GM12873 (cell line): ENCODE measurements at regions not wholly inside any gene's neighbourhood (a gene's known extent, or its start where the extent isn't known, plus 50 kb on each side); places are given as distances from the start of the nearest gene placed in this dataset.

ENCODE experiments used
- TF ChIP-seq, protein P1 (sequence below): IDR thresholded peaks from 2 replicates; pipeline ENCODE4 v1.5.1; 2012; ENCODE audit warnings: low read depth, mild to moderate bottlenecking, moderate library complexity, low read length, control low read depth; ENCODE audit not compliant: insufficient read depth; ENCODE audit errors: missing control alignments

DNA sequence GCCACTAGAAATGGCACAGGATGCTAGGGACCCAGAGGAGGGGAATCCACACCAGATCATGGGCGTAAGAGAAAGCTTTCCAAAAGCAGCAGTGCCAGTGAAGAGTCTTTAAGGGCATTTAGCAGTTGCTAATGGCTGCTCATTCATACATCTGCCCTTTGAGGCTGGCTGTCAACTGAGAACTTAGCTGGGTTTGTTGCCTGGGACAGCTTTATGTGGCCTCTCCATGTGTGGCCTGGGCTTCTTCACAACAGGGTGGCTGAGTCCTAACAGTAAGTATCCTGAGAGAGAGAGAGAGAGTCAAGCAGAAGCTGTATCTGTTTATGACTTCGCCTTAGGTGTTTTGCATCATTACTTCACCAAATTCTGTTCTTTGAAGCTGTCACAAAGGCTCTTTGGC, 286.1 kb upstream of the KCNJ16 start:
- TF ChIP-seq, protein P1, sequence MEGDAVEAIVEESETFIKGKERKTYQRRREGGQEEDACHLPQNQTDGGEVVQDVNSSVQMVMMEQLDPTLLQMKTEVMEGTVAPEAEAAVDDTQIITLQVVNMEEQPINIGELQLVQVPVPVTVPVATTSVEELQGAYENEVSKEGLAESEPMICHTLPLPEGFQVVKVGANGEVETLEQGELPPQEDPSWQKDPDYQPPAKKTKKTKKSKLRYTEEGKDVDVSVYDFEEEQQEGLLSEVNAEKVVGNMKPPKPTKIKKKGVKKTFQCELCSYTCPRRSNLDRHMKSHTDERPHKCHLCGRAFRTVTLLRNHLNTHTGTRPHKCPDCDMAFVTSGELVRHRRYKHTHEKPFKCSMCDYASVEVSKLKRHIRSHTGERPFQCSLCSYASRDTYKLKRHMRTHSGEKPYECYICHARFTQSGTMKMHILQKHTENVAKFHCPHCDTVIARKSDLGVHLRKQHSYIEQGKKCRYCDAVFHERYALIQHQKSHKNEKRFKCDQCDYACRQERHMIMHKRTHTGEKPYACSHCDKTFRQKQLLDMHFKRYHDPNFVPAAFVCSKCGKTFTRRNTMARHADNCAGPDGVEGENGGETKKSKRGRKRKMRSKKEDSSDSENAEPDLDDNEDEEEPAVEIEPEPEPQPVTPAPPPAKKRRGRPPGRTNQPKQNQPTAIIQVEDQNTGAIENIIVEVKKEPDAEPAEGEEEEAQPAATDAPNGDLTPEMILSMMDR: no peak

DNA sequence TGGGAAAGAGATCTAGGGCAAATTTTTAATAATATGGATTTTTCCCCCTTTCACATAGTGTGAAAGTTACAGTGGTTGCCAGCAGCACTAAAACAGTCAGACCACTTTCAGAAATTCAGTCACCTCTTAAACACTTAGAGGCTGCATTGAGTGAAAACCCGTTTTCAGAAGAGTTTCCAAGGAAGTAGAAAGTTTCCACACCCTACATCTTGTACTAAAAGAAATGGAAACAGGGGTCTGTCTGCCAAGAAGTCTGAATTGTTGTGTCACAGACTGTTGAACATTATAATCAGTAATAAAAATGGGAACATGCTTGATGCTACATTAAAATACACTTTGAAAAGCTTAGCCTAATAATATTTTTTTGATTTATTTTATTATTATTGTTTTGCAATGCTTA, 278.9 kb upstream of the KCNJ16 start:
- TF ChIP-seq, protein P1: no peak

DNA sequence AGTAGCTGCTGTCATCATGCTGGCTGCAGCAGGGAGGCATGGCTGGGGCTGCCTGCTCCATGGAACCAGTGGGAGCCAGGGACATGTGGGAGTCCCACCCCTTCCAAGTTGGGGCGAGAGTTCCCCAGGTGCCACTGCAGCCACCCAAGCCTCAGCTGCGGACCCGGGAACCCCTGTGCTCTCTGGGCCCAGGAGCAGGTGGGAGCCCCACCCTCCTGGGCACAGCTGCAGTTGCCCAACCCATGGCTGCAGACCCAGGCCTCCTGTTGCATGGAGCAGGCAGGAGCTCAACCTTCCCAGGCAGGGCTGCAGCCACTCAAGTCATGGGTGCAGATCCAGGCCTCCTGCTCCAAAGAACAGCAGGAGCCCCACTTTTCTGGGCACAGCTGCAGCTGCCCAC, 274.2 kb upstream of the KCNJ16 start:
- TF ChIP-seq, protein P1: no peak

DNA sequence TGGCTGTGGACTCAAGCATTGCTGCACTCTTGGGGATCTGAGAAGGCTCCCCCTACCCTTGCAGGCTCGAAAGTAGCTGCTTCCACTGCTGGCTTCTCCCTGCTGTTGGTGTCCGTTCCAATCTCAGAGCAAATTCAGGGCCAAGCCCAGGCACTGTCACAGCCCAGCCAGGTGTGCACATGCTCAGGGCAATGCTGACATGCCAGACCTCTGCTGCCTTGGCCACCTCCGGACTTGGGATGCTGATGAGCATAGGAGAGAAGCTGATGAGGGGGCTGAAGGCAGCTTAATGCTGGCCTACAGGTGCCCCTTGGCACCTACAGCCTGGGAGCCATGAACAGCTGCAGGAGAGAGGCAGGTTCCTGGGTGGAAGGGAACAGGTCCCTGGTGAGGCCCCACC, 273.7 kb upstream of the KCNJ16 start:
- TF ChIP-seq, protein P1: no peak

DNA sequence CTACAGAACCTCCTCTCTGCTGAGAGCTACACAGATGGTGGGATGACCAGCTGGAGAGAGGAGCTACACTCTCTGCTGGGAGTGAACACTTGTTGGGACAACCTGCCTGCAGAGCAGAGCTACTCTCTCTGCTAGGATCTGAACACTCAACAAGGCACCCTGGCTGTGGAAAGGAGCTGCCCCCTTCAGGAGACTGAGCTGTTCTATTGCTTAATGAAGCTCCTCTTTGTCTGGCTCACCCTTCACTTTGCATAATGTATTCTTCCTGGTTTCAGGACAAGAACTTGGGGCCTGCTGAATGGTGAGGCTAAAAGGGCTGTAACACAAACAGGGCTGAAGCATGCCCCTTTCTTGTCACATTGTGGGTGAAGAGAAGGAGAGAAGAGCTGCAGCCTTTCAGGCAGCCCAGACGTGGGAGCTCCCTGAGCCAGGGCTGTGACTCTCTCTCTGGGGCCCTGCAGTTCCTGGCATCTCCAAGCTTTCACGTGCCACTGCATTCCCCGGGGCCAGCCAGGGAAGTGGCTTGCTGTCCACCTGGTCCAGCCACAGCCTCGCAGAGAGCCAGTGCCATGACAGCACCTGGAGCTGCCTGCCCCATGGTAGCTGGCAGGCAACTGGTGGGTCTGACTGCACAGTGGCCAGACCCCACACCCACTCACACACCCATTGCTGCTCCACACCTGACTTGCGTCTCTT, 272.8 kb upstream of the KCNJ16 start:
- TF ChIP-seq, protein P1: no peak

DNA sequence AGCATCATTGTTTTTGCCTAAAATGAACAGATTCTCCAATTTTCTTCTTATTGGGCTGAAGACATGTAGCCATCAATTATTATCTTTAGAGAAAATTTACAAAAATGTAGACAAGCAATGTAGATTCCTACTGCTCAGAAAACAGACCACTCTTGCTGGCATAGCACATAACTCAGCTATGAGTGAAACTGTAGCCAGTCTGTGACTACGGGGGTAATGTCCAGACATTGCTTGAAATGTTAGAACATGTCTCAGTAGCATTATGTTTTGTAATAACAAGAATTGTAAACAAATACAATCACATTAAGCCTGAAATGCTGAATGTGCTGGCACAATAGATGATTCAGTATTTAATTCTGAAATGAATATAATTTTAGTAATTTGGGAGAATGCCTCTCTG, 265.7 kb upstream of the KCNJ16 start:
- TF ChIP-seq, protein P1: no peak

DNA sequence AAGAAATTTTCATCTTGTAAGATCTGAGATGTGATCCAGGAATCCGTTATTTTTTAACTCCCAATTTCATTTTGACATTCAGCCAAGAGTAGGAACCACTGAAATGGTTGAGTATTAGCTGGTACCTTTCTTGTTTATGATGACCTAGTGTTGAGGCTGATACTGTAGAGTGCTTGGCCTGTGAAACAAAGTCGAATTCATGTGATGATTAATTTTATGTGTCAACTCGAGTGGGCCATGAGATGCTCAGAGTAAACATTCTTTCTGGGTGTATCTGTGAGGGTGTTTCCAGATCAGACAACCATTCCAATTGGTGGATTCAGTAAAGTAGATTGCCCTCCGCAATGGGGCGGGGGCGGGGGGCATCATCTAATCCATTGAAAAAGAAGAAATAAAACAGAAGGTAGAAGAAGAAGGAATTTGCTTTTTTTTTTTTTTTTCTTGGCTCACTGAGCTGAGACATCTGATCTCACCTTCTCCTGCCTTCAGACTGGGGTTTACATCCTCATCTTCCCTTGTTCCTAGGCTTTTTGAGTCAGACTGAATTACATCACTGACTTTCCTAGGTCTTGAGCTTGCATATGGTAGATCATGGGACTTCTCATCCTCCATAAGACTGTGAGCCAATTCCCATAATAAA, 264.6 kb upstream of the KCNJ16 start:
- TF ChIP-seq, protein P1: no peak
